CD14-positive monocyte (primary cell): ENCODE measurements at regions not wholly inside any gene's neighbourhood (a gene's known extent, or its start where the extent isn't known, plus 50 kb on each side); places are given as distances from the start of the nearest gene placed in this dataset.

Experiments used
- DNase-seq, 3 donors: peaks; one replicate each; pipeline ENCODE4 v3.0.0-alpha.2; 2011 to 2022
- H2AFZ ChIP-seq: 2 replicates; pipeline ENCODE4 v1.6.0; 2012; ENCODE audit warnings: mild to moderate bottlenecking, low read depth, low read length, inconsistent platforms; ENCODE audit not compliant: insufficient read depth, poor library complexity, severe bottlenecking
- H3K27ac ChIP-seq, 2 donors: 1 replicate in 1 of 2; 2 replicates in 1 of 2; pipeline ENCODE4 v1.5.1; 2012 to 2013; ENCODE audit warnings: low read length in 2 of 2, control low read depth in 1 of 2, inconsistent platforms in 1 of 2, low read depth in 1 of 2, mild to moderate bottlenecking in 1 of 2
- H3K27me3 ChIP-seq, 2 donors: one replicate each; pipeline versions ENCODE4 v1.6.0 to v1.6.1; 2011 to 2013; ENCODE audit warnings: low read length in 2 of 2; ENCODE audit not compliant: control insufficient read depth in 2 of 2, insufficient read depth in 2 of 2
- H3K36me3 ChIP-seq, 2 donors: replicated peaks in 1 of 2; 1 replicate in 1 of 2; 2 replicates in 1 of 2; pipeline versions ENCODE4 v1.5.1 to v1.6.1; 2012 to 2013; ENCODE audit warnings: low read length in 2 of 2, control low read depth in 1 of 2, inconsistent platforms in 1 of 2, mild to moderate bottlenecking in 1 of 2; ENCODE audit not compliant: insufficient read depth in 2 of 2, control insufficient read depth in 1 of 2
- H3K4me1 ChIP-seq, 2 donors: 1 replicate in 1 of 2; 2 replicates in 1 of 2; pipeline versions ENCODE4 v1.5.1 to v1.6.1; 2012 to 2013; ENCODE audit warnings: low read length in 2 of 2, control low read depth in 1 of 2, inconsistent platforms in 1 of 2, mild to moderate bottlenecking in 1 of 2, moderate library complexity in 1 of 2; ENCODE audit not compliant: insufficient read depth in 2 of 2, control insufficient read depth in 1 of 2
- H3K4me2 ChIP-seq: replicated peaks from 2 replicates; pipeline ENCODE3; 2012; ENCODE audit warnings: low read length, moderate library complexity, mild to moderate bottlenecking; ENCODE audit not compliant: poor library complexity, severe bottlenecking; ENCODE audit errors: extremely low read depth
- H3K4me3 ChIP-seq, 3 experiments: fragments of 200-600 bp in 1 of 3; sonication (generic) in 1 of 3; replicated peaks in 1 of 3; 1 replicate in 2 of 3; 2 replicates in 1 of 3; pipeline ENCODE4 v1.5.1; 2011 to 2013; ENCODE audit warnings: low read length in 3 of 3, mild to moderate bottlenecking in 3 of 3, control low read depth in 2 of 3, low read depth in 2 of 3, inconsistent platforms in 1 of 3, moderate library complexity in 1 of 3
- H3K79me2 ChIP-seq: 2 replicates; pipeline ENCODE4 v1.6.0; 2012; ENCODE audit warnings: mild to moderate bottlenecking, control low read depth, inconsistent platforms, low read length, moderate library complexity; ENCODE audit not compliant: insufficient read depth
- H3K9ac ChIP-seq: 2 replicates; pipeline ENCODE4 v1.6.0; 2017; ENCODE audit warnings: low read length, mild to moderate bottlenecking; ENCODE audit not compliant: insufficient read depth, poor library complexity, severe bottlenecking
- H3K9me3 ChIP-seq, 2 donors: replicated peaks in 1 of 2; 1 replicate in 1 of 2; 2 replicates in 1 of 2; pipeline versions ENCODE4 v1.5.1 to v1.6.1; 2012 to 2013; ENCODE audit warnings: low read length in 2 of 2, control low read depth in 1 of 2; ENCODE audit not compliant: control insufficient read depth in 1 of 2, insufficient read depth in 1 of 2
- H4K20me1 ChIP-seq: 2 replicates; pipeline ENCODE4 v1.6.0; 2012; ENCODE audit warnings: mild to moderate bottlenecking, low read length, control low read depth, moderate library complexity; ENCODE audit not compliant: insufficient read depth
- H3K27ac Mint-ChIP-seq, 7 donors: one replicate each; pipeline ENCODE4 v1.8.0; 2020; ENCODE audit warnings: mild to moderate bottlenecking in 7 of 7, mixed read lengths in 7 of 7, moderate library complexity in 6 of 7, inconsistent platforms in 2 of 7
- H3K27me3 Mint-ChIP-seq, 3 donors: one replicate each; pipeline ENCODE4 v1.8.0; 2021 to 2022; ENCODE audit warnings: low read depth in 3 of 3, mild to moderate bottlenecking in 3 of 3, mixed read lengths in 3 of 3, moderate library complexity in 3 of 3, inconsistent platforms in 1 of 3
- H3K36me3 Mint-ChIP-seq, 2 donors: one replicate each; pipeline ENCODE4 v1.8.0; 2020; ENCODE audit warnings: mixed read lengths in 2 of 2, inconsistent platforms in 1 of 2, mild to moderate bottlenecking in 1 of 2
- H3K4me1 Mint-ChIP-seq: one replicate; pipeline ENCODE4 v1.8.0; 2020; ENCODE audit warnings: mild to moderate bottlenecking, mixed read lengths
- H3K4me3 Mint-ChIP-seq, 2 donors: one replicate each; pipeline ENCODE4 v1.8.0; 2020; ENCODE audit warnings: mild to moderate bottlenecking in 2 of 2, mixed read lengths in 2 of 2, moderate library complexity in 1 of 2
- H3K9me3 Mint-ChIP-seq, 7 donors: one replicate each; pipeline ENCODE4 v1.8.0; 2020 to 2022; ENCODE audit warnings: mixed read lengths in 7 of 7, mild to moderate bottlenecking in 6 of 7, moderate library complexity in 6 of 7, inconsistent platforms in 2 of 7
- WGBS: methylation state at CpG from one replicate; pipeline ENCODE4 v1.1.5; 2013; ENCODE audit warnings: missing lambda C conversion rate; ENCODE audit not compliant: insufficient coverage; 5-methylcytosine and 5-hydroxymethylcytosine counted together
- intact Hi-C, 2 donors: fragments of 100-400 bp; cut with micrococcal nuclease; formaldehyde crosslinking; loops; one replicate each; pipeline versions ENCODE4 v1.15.0 to v1.15.1; 2023
- TF ChIP-seq, protein P1 (sequence below): fragments of 200-600 bp; IDR thresholded peaks from one replicate; pipeline ENCODE4 v1.8.0; 2022; ENCODE audit warnings: antibody characterized with exemption, mild to moderate bottlenecking

DNA sequence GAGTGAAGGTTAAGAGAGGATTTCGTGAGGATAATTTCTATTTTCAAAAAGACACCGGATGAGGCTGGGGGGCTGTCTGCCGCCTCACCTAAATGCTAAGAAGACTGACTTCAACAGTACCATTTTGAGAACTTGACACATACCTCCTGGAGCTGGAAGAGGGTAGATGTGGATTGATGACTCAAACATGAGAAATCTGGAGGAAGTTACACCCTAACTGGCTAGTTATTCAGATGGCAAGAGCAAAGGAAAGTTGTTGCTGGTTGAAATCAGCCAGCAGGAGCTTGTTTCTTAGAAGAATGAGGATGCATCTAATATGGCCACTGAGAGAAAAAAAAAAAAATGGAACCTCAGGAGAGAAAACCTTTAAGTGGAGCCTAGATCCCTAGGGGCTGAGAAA lies 76.2 kb upstream of the KIAA1217 start:
- intact Hi-C loops = no loop called here
- no peak overlapping the region for H2AFZ ChIP-seq
- H3K27me3 Mint-ChIP-seq = peaks cover 0 to 3% (median 2%) of the 10 kb centered on the region in 3 donors
- H3K9ac ChIP-seq = no peak overlapping the region
- no peak for DNase-seq
- no peaks in the 10 kb centered on the region for H3K27me3 ChIP-seq
- no peaks in the 10 kb centered on the region for H3K36me3 ChIP-seq
- H3K4me2 ChIP-seq = no peak overlapping the region
- H3K4me3 Mint-ChIP-seq = no peak overlapping the region
- H3K4me3 ChIP-seq = no peak overlapping the region
- no peaks in the 10 kb centered on the region for H3K9me3 ChIP-seq
- no peak overlapping the region for H3K27ac Mint-ChIP-seq
- no peak overlapping the region for H3K27ac ChIP-seq
- H3K4me1 ChIP-seq = no peaks in the 10 kb centered on the region
- H4K20me1 ChIP-seq = no peaks in the 10 kb centered on the region
- H3K9me3 Mint-ChIP-seq = peaks cover 0 to 6% (median 4%) of the 10 kb centered on the region in 7 donors
- TF ChIP-seq, protein P1, sequence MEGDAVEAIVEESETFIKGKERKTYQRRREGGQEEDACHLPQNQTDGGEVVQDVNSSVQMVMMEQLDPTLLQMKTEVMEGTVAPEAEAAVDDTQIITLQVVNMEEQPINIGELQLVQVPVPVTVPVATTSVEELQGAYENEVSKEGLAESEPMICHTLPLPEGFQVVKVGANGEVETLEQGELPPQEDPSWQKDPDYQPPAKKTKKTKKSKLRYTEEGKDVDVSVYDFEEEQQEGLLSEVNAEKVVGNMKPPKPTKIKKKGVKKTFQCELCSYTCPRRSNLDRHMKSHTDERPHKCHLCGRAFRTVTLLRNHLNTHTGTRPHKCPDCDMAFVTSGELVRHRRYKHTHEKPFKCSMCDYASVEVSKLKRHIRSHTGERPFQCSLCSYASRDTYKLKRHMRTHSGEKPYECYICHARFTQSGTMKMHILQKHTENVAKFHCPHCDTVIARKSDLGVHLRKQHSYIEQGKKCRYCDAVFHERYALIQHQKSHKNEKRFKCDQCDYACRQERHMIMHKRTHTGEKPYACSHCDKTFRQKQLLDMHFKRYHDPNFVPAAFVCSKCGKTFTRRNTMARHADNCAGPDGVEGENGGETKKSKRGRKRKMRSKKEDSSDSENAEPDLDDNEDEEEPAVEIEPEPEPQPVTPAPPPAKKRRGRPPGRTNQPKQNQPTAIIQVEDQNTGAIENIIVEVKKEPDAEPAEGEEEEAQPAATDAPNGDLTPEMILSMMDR = no peak
- WGBS = 67% methylated on average over 1 of the region's 3 CpGs
- H3K79me2 ChIP-seq = no peaks in the 10 kb centered on the region
- H3K36me3 Mint-ChIP-seq = no peaks in the 10 kb centered on the region
- no peaks in the 10 kb centered on the region for H3K4me1 Mint-ChIP-seq

DNA sequence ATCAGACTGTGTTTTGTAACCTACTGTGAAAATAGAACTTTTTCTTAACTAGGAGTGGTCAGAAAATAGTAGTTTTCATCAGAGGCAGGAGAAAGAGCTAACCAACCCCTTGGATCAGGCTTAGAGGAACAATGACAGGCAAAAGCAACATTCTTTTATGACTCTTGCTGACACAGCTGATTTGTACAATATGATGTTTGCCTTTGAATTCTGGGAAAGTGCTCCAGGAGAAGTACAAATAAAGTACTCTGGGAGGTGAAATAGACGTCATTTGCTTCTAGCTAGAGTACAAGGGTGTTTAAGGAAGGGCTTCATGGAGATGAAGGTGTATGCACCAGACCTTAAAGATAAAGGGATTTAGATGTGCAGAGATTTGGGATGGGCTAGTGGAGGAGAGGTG lies 75.1 kb upstream of the KIAA1217 start:
- intact Hi-C loops = no loop called here
- Histone ChIP-seq H3K79me2 (no peaks in the 10 kb centered on the region), H3K36me3 (no peaks in the 10 kb centered on the region), H2AFZ (no peak overlapping the region), H3K27me3 (no peaks in the 10 kb centered on the region), H3K27ac (no peak overlapping the region), H3K9ac (no peak overlapping the region), H3K4me1 (no peaks in the 10 kb centered on the region), H3K9me3 (no peaks in the 10 kb centered on the region), H3K4me3 (no peak overlapping the region), H4K20me1 (no peaks in the 10 kb centered on the region), H3K4me2 (no peak overlapping the region)
- Mint-ChIP-seq H3K4me1 (no peaks in the 10 kb centered on the region), H3K27me3 (peaks cover 0 to 3% (median 3%) of the 10 kb centered on the region in 3 donors), H3K27ac (no peak overlapping the region), H3K9me3 (peaks cover 0 to 6% (median 4%) of the 10 kb centered on the region in 7 donors), H3K36me3 (no peaks in the 10 kb centered on the region), H3K4me3 (no peak overlapping the region)
- 0% methylated on average over 1 of the region's 1 CpG for WGBS
- DNase-seq = no peak
- TF ChIP-seq, protein P1 = no peak
